Suppressor macrophage (primary cell): ENCODE measurements at regions not wholly inside any gene's neighbourhood (a gene's known extent, or its start where the extent isn't known, plus 50 kb on each side); places are given as distances from the start of the nearest gene placed in this dataset.
"Not testable (repeated sequence)": the region's sequence is repeated elsewhere in the genome, so short reads cannot be mapped to it uniquely, and the experiment has no call there.

Experiments
- DNase-seq, 4 experiments: peaks; one replicate each; pipeline ENCODE4 v3.0.0-alpha.2; 2020 to 2022

GRCh38 chr5:164214698-164215097, 709.3 kb downstream of the MAT2B start:
- DNase-seq = no peak

- no peak for DNase-seq
Measured at GRCh38 chr5:164217464-164217863, 712.0 kb downstream of the MAT2B start.

- no peak for DNase-seq
Measured at GRCh38 chr5:164220522-164220921, 715.1 kb downstream of the MAT2B start.

- no peak for DNase-seq
Measured at GRCh38 chr5:164224236-164224635, 718.8 kb downstream of the MAT2B start.

GRCh38 chr5:164224772-164225171, 719.4 kb downstream of the MAT2B start:
- DNase-seq = no peak

- DNase-seq = no peak
Measured at GRCh38 chr5:164230341-164230740, 724.9 kb downstream of the MAT2B start.

- no peak for DNase-seq
Measured at GRCh38 chr5:164233791-164234190, 728.4 kb downstream of the MAT2B start.

- DNase-seq = no peak
Measured at GRCh38 chr5:164234321-164234720, 728.9 kb downstream of the MAT2B start.

- DNase-seq = no peak
Measured at GRCh38 chr5:164235300-164235891, 730.0 kb downstream of the MAT2B start.

- DNase-seq = no peak
Measured at GRCh38 chr5:164237486-164237885, 732.1 kb downstream of the MAT2B start.

- DNase-seq = not testable (repeated sequence)
Measured at GRCh38 chr5:164251781-164252180, 746.4 kb downstream of the MAT2B start.

- DNase-seq = no peak
Measured at GRCh38 chr5:164253764-164254163, 748.3 kb downstream of the MAT2B start.

GRCh38 chr5:164255598-164256213, 750.3 kb downstream of the MAT2B start:
- DNase-seq = no peak

GRCh38 chr5:164256351-164256750, 750.9 kb downstream of the MAT2B start:
- DNase-seq = no peak

- no peak for DNase-seq
Measured at GRCh38 chr5:164256954-164257353, 751.5 kb downstream of the MAT2B start.

GRCh38 chr5:164265566-164265965, 760.1 kb downstream of the MAT2B start:
- no peak for DNase-seq

- no peak for DNase-seq
Measured at GRCh38 chr5:164266571-164266970, 761.2 kb downstream of the MAT2B start.

GRCh38 chr5:164277720-164278119, 772.3 kb downstream of the MAT2B start:
- DNase-seq = no peak

- DNase-seq = no peak
Measured at GRCh38 chr5:164289526-164289925, 784.1 kb downstream of the MAT2B start.

GRCh38 chr5:164296603-164297080, 791.2 kb downstream of the MAT2B start:
- DNase-seq = no peak

GRCh38 chr5:164298165-164298564, 792.7 kb downstream of the MAT2B start:
- no peak for DNase-seq

- no peak for DNase-seq
Measured at GRCh38 chr5:164300295-164300694, 794.9 kb downstream of the MAT2B start.

GRCh38 chr5:164301136-164301535, 795.7 kb downstream of the MAT2B start:
- no peak for DNase-seq

GRCh38 chr5:164301708-164302107, 796.3 kb downstream of the MAT2B start:
- no peak for DNase-seq
